A673 (cell line): ENCODE measurements at regions not wholly inside any gene's neighbourhood (a gene's known extent, or its start where the extent isn't known, plus 50 kb on each side); places are given as distances from the start of the nearest gene placed in this dataset.
"Not testable (repeated sequence)": the region's sequence is repeated elsewhere in the genome, so short reads cannot be mapped to it uniquely, and the experiment has no call there.

Experiments
- BruUV-seq: library from RNA; stranded (reverse); fragments of 400-500 nt; replicated peaks from 2 replicates; lab custom pipeline; 2021; lab: Mats Ljungman, UMichigan
- CTCF ChIA-PET: fragments of 300-600 bp; sonication (Branson Sonifier 250); formaldehyde crosslinking; loops from one replicate; lab custom pipeline; 2022; ENCODE audit warnings: antibody characterized with exemption; lab: Charles Lee
- POLR2A ChIA-PET: fragments of 300-600 bp; sonication (Branson Sonifier 250); formaldehyde crosslinking; loops from one replicate; lab custom pipeline; 2022; ENCODE audit warnings: antibody characterized with exemption; ENCODE audit not compliant: low non-redundant PET; lab: Charles Lee
- DNase-seq: peaks from one replicate; pipeline ENCODE4 v3.0.0-alpha.2; 2015; ENCODE audit warnings: low spot score
- H3K27ac ChIP-seq: fragments of 200-600 bp; sonication (generic); 2 replicates; pipeline ENCODE4 v1.5.1; 2016; ENCODE audit warnings: mixed run types, low read depth, mild to moderate bottlenecking, mixed read lengths, antibody characterized with exemption, low read length; ENCODE audit not compliant: poor library complexity, severe bottlenecking
- H3K27me3 ChIP-seq: fragments of 200-600 bp; sonication (generic); replicated peaks from 2 replicates; pipeline ENCODE4 v1.6.1; 2017; ENCODE audit warnings: mixed run types, low read depth, mild to moderate bottlenecking, mixed read lengths, antibody characterized with exemption, low read length; ENCODE audit not compliant: insufficient read depth, poor library complexity
- H3K36me3 ChIP-seq: fragments of 200-600 bp; sonication (generic); 2 replicates; pipeline ENCODE4 v1.6.1; 2016; ENCODE audit warnings: mixed run types, mild to moderate bottlenecking, mixed read lengths, antibody characterized with exemption, low read length; ENCODE audit not compliant: insufficient read depth, poor library complexity, severe bottlenecking
- H3K4me1 ChIP-seq: fragments of 200-600 bp; sonication (generic); 2 replicates; pipeline ENCODE4 v1.6.1; 2017; ENCODE audit warnings: mixed run types, mild to moderate bottlenecking, mixed read lengths, antibody characterized with exemption, low read length; ENCODE audit not compliant: insufficient read depth, poor library complexity, severe bottlenecking
- H3K4me3 ChIP-seq: fragments of 200-600 bp; sonication (generic); 2 replicates; pipeline ENCODE4 v1.5.1; 2016; ENCODE audit warnings: low read depth, mixed run types, mild to moderate bottlenecking, mixed read lengths, low read length; ENCODE audit not compliant: poor library complexity, severe bottlenecking
- H3K9me3 ChIP-seq: fragments of 200-600 bp; sonication (generic); 2 replicates; pipeline ENCODE4 v1.6.1; 2016; ENCODE audit warnings: mixed run types, low read depth, mild to moderate bottlenecking, mixed read lengths, antibody characterized with exemption, low read length; ENCODE audit not compliant: poor library complexity, severe bottlenecking
- EZH2 ChIP-seq: fragments of 200-600 bp; sonication (generic); IDR thresholded peaks from 2 replicates; pipeline ENCODE4 v1.6.1; 2017; ENCODE audit warnings: borderline replicate concordance, low read depth, mild to moderate bottlenecking, mixed read lengths, antibody characterized with exemption, low read length; ENCODE audit not compliant: poor library complexity, severe bottlenecking
- intact Hi-C: fragments of 100-400 bp; cut with micrococcal nuclease; formaldehyde crosslinking; loops from one replicate; pipeline ENCODE4 v1.10.0; 2022; ENCODE audit not compliant: unreplicated experiment
- TF ChIP-seq, protein P1 (sequence below): fragments of 300-800, 200-600 bp; sonication (generic); conservative IDR thresholded peaks from 2 replicates; pipeline ENCODE4 v1.5.1; 2017; ENCODE audit warnings: low read depth, mild to moderate bottlenecking, antibody characterized with exemption, low read length, moderate library complexity, mixed read lengths

DNA sequence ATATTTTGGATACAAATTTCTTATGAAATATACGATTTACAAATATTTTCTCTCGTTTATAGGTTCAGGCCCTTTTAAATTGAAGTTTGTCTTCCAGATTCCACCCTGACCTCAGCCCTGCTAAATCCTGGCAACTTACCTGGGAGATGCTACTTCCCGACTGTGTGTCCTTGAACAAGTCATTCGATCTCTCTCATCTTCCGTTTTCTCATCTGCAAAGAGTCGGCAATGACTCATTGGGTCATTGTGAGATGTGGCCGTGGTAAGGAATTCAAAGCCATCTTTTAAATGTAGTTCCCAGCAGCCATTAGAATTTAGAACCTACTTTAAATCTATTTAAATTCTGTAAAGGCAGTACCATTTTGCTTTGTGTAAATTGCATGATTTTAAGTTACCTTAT lies 72.5 kb downstream of the LHX2 start:
- Histone ChIP-seq H3K27ac (no peak overlapping the region), H3K4me1 (no peaks in the 10 kb centered on the region), H3K9me3 (no peaks in the 10 kb centered on the region), H3K4me3 (no peak overlapping the region), H3K36me3 (no peaks in the 10 kb centered on the region), H3K27me3 (peaks cover 15% of the 10 kb centered on the region)
- POLR2A ChIA-PET: no interaction called here
- no TSS peak for BruUV-seq
- DNase-seq: no peak
- intact Hi-C loops: no loop called here
- TF ChIP-seq, protein P1, sequence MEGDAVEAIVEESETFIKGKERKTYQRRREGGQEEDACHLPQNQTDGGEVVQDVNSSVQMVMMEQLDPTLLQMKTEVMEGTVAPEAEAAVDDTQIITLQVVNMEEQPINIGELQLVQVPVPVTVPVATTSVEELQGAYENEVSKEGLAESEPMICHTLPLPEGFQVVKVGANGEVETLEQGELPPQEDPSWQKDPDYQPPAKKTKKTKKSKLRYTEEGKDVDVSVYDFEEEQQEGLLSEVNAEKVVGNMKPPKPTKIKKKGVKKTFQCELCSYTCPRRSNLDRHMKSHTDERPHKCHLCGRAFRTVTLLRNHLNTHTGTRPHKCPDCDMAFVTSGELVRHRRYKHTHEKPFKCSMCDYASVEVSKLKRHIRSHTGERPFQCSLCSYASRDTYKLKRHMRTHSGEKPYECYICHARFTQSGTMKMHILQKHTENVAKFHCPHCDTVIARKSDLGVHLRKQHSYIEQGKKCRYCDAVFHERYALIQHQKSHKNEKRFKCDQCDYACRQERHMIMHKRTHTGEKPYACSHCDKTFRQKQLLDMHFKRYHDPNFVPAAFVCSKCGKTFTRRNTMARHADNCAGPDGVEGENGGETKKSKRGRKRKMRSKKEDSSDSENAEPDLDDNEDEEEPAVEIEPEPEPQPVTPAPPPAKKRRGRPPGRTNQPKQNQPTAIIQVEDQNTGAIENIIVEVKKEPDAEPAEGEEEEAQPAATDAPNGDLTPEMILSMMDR: no peak
- TF ChIP-seq EZH2: no peak
- CTCF ChIA-PET: no interaction called here

DNA sequence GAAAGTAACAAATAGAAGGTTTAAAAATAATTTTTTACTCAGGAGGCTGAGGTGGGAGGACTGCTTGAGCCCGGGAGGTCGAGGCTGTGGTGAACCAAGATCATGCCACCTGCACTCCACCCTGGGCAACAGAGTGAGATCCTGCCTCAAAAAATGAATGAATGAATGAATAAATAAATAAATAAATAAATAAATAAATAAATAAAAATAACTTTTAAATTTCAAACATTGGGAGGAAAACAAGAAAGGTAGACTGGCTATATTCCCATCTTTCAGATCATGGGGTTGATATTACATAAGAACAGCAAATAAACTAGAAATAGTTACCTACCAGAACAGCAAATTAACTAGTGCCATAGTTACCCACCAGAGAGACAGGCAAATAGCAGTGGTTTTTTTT lies 75.7 kb downstream of the LHX2 start:
- ChIA-PET POLR2A (no interaction called here), CTCF (no interaction called here)
- peaks cover 15% of the 10 kb centered on the region for H3K27me3 ChIP-seq
- no peak overlapping the region for H3K4me3 ChIP-seq
- DNase-seq: no peak
- TF ChIP-seq, protein P1: no peak
- TF ChIP-seq EZH2: no peak
- no peaks in the 10 kb centered on the region for H3K36me3 ChIP-seq
- intact Hi-C loops: no loop called here
- no peak overlapping the region for H3K27ac ChIP-seq
- no peaks in the 10 kb centered on the region for H3K9me3 ChIP-seq
- no TSS peak for BruUV-seq
- no peaks in the 10 kb centered on the region for H3K4me1 ChIP-seq

DNA sequence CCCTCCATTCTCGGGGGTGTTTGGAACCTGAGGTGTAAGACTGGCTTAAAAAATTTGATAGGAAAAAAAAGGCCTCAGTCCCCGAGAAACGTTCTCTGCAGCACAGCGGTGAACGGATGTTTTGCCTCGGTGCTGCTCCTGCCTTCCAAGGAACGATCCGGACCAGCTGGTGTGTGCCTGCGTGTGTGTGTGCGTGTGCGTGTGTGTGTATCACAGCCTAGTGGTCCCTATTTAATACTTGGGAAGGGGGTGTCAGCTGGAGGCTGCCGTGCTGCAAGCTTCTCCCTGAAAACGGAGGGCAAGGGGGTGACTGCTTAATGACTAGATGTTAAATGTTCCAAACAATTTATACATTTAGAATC lies 76.9 kb downstream of the LHX2 start:
- no peak for DNase-seq
- CTCF ChIA-PET: no interaction called here
- no TSS peak for BruUV-seq
- POLR2A ChIA-PET: no interaction called here
- intact Hi-C loops: no loop called here
- Histone ChIP-seq H3K4me1 (no peaks in the 10 kb centered on the region), H3K9me3 (no peaks in the 10 kb centered on the region), H3K4me3 (no peak overlapping the region), H3K36me3 (no peaks in the 10 kb centered on the region), H3K27ac (no peak overlapping the region), H3K27me3 (peaks cover 15% of the 10 kb centered on the region)
- TF ChIP-seq EZH2: no peak
- TF ChIP-seq, protein P1: no peak

DNA sequence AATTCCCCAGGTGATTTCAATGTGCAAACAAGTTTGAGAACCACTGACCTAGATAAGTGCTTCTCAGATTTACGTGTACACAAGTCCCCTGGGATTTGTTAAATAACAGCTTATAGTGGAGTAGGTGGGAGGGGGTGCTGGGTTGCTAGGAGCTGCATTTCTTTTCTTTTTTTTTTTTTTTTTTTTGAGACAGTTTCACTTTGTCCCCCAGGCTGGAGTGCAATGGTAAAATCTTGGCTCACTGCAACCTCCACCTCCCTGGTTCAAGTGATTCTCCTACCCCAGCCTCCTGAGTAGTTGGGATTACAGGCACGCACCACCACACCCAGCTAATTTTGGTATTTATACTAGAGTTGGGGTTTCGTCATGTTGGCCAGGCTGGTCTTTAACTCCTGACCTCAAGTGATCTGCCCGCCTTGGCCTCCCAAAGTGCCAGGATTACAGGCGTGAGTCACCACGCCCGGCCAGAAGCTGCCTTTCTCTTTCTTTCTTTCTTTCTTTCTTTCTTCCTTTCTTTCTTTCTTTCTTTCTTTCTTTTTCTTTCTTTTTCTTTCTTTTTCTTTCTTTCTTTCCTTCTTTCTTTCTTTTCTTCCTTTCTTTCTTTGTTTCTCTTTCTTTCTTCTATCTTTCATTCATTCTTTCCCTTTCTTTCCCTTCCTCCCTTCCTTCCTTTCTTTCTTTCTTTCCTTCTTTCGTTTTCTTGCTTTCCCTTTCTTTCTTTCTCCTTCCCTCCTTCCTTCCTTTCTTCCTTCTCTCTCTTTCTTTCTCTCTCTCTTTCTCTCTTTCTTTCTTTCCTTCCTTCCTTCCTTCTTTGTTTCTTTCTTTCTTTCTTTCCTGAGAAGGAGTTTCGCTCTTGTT lies 78.3 kb downstream of the LHX2 start:
- POLR2A ChIA-PET: interaction anchor here (0.7 kb wide), 1 partner anchor 443 kb away, joined by 9 read pairs; no protein-coding TSS in a partner anchor
- H3K4me3 ChIP-seq, H3K4me1 ChIP-seq, H3K36me3 ChIP-seq, intact Hi-C loops, CTCF ChIA-PET, H3K9me3 ChIP-seq, BruUV-seq, H3K27ac ChIP-seq, H3K27me3 ChIP-seq: not testable (repeated sequence)
- DNase-seq: peak; percentile 26
